MCF 10A (cell line): ENCODE measurements at regions not wholly inside any gene's neighbourhood (a gene's known extent, or its start where the extent isn't known, plus 50 kb on each side); places are given as distances from the start of the nearest gene placed in this dataset.

ENCODE experiments used
- BruUV-seq: library from RNA; stranded (reverse); fragments of 400-500 nt; replicated peaks from 2 replicates; lab custom pipeline; 2021; lab: Mats Ljungman, UMichigan
- CTCF ChIA-PET: fragments of 300-600 bp; sonication (Branson Sonifier 250); formaldehyde crosslinking; extraction: SDS; loops from one replicate; lab custom pipeline; 2021; ENCODE audit warnings: antibody characterized with exemption, inconsistent platforms; lab: Yijun Ruan, JAX
- POLR2A ChIA-PET: fragments of 300-600, 350-650 bp; sonication (Branson Sonifier 250); formaldehyde crosslinking; extraction: SDS; loops from one replicate; lab custom pipeline; 2020; ENCODE audit warnings: antibody characterized with exemption, inconsistent platforms; lab: Yijun Ruan, JAX
- DNase-seq: peaks from one replicate; pipeline ENCODE4 v3.0.0-alpha.2; 2018; ENCODE audit not compliant: unreplicated experiment
- H3K27ac Mint-ChIP-seq: one replicate; pipeline ENCODE4 v1.8.0; 2022; ENCODE audit warnings: mild to moderate bottlenecking, low read depth, mixed read lengths; ENCODE audit not compliant: unreplicated experiment
- H3K27me3 Mint-ChIP-seq: one replicate; pipeline ENCODE4 v1.8.0; 2022; ENCODE audit warnings: mixed read lengths; ENCODE audit not compliant: insufficient read depth, unreplicated experiment
- H3K36me3 Mint-ChIP-seq: one replicate; pipeline ENCODE4 v1.8.0; 2022; ENCODE audit warnings: mild to moderate bottlenecking, moderate library complexity, mixed read lengths; ENCODE audit not compliant: insufficient read depth, unreplicated experiment
- H3K4me1 Mint-ChIP-seq: one replicate; pipeline ENCODE4 v1.8.0; 2022; ENCODE audit warnings: mixed read lengths; ENCODE audit not compliant: insufficient read depth, unreplicated experiment
- H3K4me3 Mint-ChIP-seq: one replicate; pipeline ENCODE4 v1.8.0; 2022; ENCODE audit warnings: mild to moderate bottlenecking, moderate library complexity, mixed read lengths; ENCODE audit not compliant: unreplicated experiment
- H3K9me3 Mint-ChIP-seq: one replicate; pipeline ENCODE4 v1.8.0; 2022; ENCODE audit warnings: mixed read lengths; ENCODE audit not compliant: unreplicated experiment
- CTCF ChIP-seq: fragments of 200-600 bp; IDR thresholded peaks from one replicate; pipeline ENCODE4 v1.8.0; 2022; ENCODE audit warnings: antibody characterized with exemption, mild to moderate bottlenecking; ENCODE audit not compliant: unreplicated experiment
- intact Hi-C: fragments of 100-400 bp; cut with micrococcal nuclease; formaldehyde crosslinking; loops from 2 replicates; pipeline ENCODE4 v1.14.1; 2022

- intact Hi-C loops: loop anchor here (5.0 kb wide), 1 partner anchor 252 kb away; the partner anchor contains the start of gene DUSP10
- no peaks in the 10 kb centered on the region for H3K36me3 Mint-ChIP-seq
- no peaks in the 10 kb centered on the region for H3K27me3 Mint-ChIP-seq
- H3K4me3 Mint-ChIP-seq: no peak overlapping the region
- H3K27ac Mint-ChIP-seq: no peak overlapping the region
- POLR2A ChIA-PET: interaction anchor here (1.5 to 3.1 kb wide), 3 partner anchors 11 to 251 kb away, joined by 3 to 9 read pairs (median 4); no protein-coding TSS in a partner anchor
- peaks cover 44% of the 10 kb centered on the region for H3K4me1 Mint-ChIP-seq
- no peaks in the 10 kb centered on the region for H3K9me3 Mint-ChIP-seq
- no peak for TF ChIP-seq CTCF
- CTCF ChIA-PET: interaction anchor here (1.0 to 5.0 kb wide), 4 partner anchors 14 to 558 kb away, joined by 3 to 32 read pairs (median 4); no protein-coding TSS in a partner anchor
- no peak for DNase-seq
- no TSS peak for BruUV-seq
Measured at GRCh38 chr1:221994274-221994698, 252.4 kb upstream of the DUSP10 start.

- H3K9me3 Mint-ChIP-seq: no peaks in the 10 kb centered on the region
- no peaks in the 10 kb centered on the region for H3K27me3 Mint-ChIP-seq
- ChIA-PET CTCF (interaction anchor here (0.6 to 5.0 kb wide), 7 partner anchors 15 to 558 kb away, joined by 3 to 32 read pairs (median 4); partner anchors contain the start of gene DUSP10), POLR2A (interaction anchor here (0.6 to 3.1 kb wide), 6 partner anchors 10 to 662 kb away, joined by 3 to 9 read pairs (median 4); no protein-coding TSS in a partner anchor)
- intact Hi-C loops: loop anchor here (5.0 kb wide), 1 partner anchor 251 kb away; the partner anchor contains the start of gene DUSP10
- no peak overlapping the region for H3K27ac Mint-ChIP-seq
- no TSS peak for BruUV-seq
- DNase-seq: no peak
- no peak overlapping the region for H3K4me3 Mint-ChIP-seq
- no peaks in the 10 kb centered on the region for H3K36me3 Mint-ChIP-seq
- no peak for TF ChIP-seq CTCF
- H3K4me1 Mint-ChIP-seq: peaks cover 40% of the 10 kb centered on the region
Measured at GRCh38 chr1:221993444-221993948, 251.6 kb upstream of the DUSP10 start.

- no peak for TF ChIP-seq CTCF
- Mint-ChIP-seq H3K4me3 (no peak overlapping the region), H3K9me3 (no peaks in the 10 kb centered on the region), H3K27ac (no peak overlapping the region), H3K36me3 (no peaks in the 10 kb centered on the region), H3K4me1 (peaks cover 44% of the 10 kb centered on the region), H3K27me3 (no peaks in the 10 kb centered on the region)
- BruUV-seq: no TSS peak
- ChIA-PET CTCF (interaction anchor here (0.6 to 5.0 kb wide), 11 partner anchors 9 to 514 kb away, joined by 3 to 32 read pairs (median 5); partner anchors contain the start of gene DUSP10), POLR2A (interaction anchor here (0.7 to 3.1 kb wide), 6 partner anchors 9 to 251 kb away, joined by 3 to 17 read pairs (median 5); partner anchors contain the start of gene DUSP10)
- intact Hi-C loops: loop anchor here (5.0 kb wide), 1 partner anchor 250 kb away; the partner anchor contains the start of gene DUSP10
- DNase-seq: no peak
Measured at GRCh38 chr1:221992427-221992826, 250.5 kb upstream of the DUSP10 start.

GRCh38 chr1:221991221-221991620, 249.3 kb upstream of the DUSP10 start:
- Mint-ChIP-seq H3K36me3 (no peaks in the 10 kb centered on the region), H3K9me3 (no peaks in the 10 kb centered on the region), H3K4me1 (peaks cover 52% of the 10 kb centered on the region), H3K27me3 (no peaks in the 10 kb centered on the region), H3K27ac (no peak overlapping the region), H3K4me3 (no peak overlapping the region)
- peak; percentile 40 for DNase-seq
- intact Hi-C loops: loop anchor here (5.0 kb wide), 1 partner anchor 249 kb away; the partner anchor contains the start of gene DUSP10
- BruUV-seq: no TSS peak
- ChIA-PET POLR2A (interaction anchor here (0.7 to 2.8 kb wide), 10 partner anchors 9 to 1602 kb away, joined by 3 to 17 read pairs (median 5); partner anchors contain the start of gene DUSP10), CTCF (interaction anchor here (0.6 to 5.0 kb wide), 10 partner anchors 10 to 513 kb away, joined by 3 to 32 read pairs (median 4); partner anchors contain the start of gene DUSP10)
- TF ChIP-seq CTCF: no peak
